Skeletal muscle tissue (tissue), 3 donors: ENCODE measurements at regions not wholly inside any gene's neighbourhood (a gene's known extent, or its start where the extent isn't known, plus 50 kb on each side); places are given as distances from the start of the nearest gene placed in this dataset.

Experiments
- H3K27ac ChIP-seq: one replicate; pipeline ENCODE4 v1.7.0; 2013; ENCODE audit warnings: mild to moderate bottlenecking, low read depth, low read length, inconsistent platforms
- H3K27me3 ChIP-seq, 3 donors: one replicate each; pipeline ENCODE4 v1.7.0; 2013; ENCODE audit warnings: low read length in 3 of 3; ENCODE audit not compliant: control insufficient read depth in 3 of 3, insufficient read depth in 3 of 3
- H3K36me3 ChIP-seq, 3 donors: one replicate each; pipeline ENCODE4 v1.7.0; 2013; ENCODE audit warnings: low read length in 3 of 3; ENCODE audit not compliant: control insufficient read depth in 3 of 3, insufficient read depth in 3 of 3
- H3K4me1 ChIP-seq, 3 donors: one replicate each; pipeline ENCODE4 v1.7.0; 2013; ENCODE audit warnings: low read length in 3 of 3, mild to moderate bottlenecking in 3 of 3; ENCODE audit not compliant: control insufficient read depth in 3 of 3, insufficient read depth in 3 of 3
- H3K4me3 ChIP-seq, 3 donors: one replicate each; pipeline ENCODE4 v1.7.0; 2013; ENCODE audit warnings: low read length in 3 of 3
- H3K9ac ChIP-seq, 3 donors: one replicate each; pipeline ENCODE4 v1.7.0; 2013; ENCODE audit warnings: low read length in 3 of 3, mild to moderate bottlenecking in 3 of 3, moderate library complexity in 2 of 3, low read depth in 1 of 3
- H3K9me3 ChIP-seq, 3 donors: one replicate each; pipeline ENCODE4 v1.7.0; 2013; ENCODE audit warnings: low read length in 3 of 3; ENCODE audit not compliant: control insufficient read depth in 3 of 3
- donor health status: Osteomylitis.

DNA sequence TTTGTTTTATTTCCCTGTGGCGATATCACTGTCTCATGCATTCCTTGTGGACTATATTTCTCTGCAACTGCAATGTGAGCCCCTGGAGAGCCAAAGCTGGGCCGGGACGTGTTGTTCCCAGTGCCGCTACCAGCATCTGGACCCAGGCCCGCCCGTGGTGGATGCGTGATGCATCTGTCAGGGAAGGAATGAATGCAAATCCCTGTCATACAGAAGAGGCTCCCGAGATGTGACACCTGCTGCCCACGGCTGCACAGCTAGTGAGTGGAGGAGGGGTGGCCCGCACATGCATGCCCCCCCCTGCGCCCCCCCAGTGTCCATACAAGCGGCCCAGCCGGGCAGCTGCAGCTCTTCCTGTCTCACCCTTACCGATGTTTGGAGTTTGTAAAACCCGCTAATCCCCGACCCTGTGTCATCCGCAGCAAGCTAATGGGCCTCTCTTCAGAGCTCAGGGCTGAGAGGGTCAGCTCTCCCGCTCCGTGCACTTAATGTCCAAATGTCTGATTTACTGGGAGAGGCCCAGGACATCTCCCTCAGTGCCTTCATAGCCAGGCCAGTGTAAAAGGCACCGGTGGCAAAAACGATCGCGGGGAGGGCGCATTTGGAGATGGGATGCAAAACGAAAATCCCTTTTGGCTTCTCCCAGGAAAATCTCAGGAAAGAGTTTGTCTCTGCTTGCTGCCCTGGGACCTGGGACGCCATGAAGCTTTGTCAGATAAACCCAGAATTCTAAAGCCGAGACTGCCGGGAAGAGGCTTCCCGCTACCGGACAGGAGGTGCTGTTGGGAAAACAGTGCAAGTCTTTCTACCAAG, 91.8 kb downstream of the FOXL1 start:
- Histone ChIP-seq H3K4me1 (peaks cover 19 to 35% (median 26%) of the 10 kb centered on the region in 3 donors), H3K9me3 (peaks cover 0 to 5% (median 0%) of the 10 kb centered on the region in 3 donors), H3K27ac (no peak overlapping the region), H3K27me3 (peaks cover 18 to 26% (median 21%) of the 10 kb centered on the region in 3 donors), H3K4me3 (peak overlapping the region in 1 of 3 donors; percentile 41), H3K9ac (peak overlapping the region in 2 of 3 donors; percentile 47 to 70), H3K36me3 (no peaks in the 10 kb centered on the region)

DNA sequence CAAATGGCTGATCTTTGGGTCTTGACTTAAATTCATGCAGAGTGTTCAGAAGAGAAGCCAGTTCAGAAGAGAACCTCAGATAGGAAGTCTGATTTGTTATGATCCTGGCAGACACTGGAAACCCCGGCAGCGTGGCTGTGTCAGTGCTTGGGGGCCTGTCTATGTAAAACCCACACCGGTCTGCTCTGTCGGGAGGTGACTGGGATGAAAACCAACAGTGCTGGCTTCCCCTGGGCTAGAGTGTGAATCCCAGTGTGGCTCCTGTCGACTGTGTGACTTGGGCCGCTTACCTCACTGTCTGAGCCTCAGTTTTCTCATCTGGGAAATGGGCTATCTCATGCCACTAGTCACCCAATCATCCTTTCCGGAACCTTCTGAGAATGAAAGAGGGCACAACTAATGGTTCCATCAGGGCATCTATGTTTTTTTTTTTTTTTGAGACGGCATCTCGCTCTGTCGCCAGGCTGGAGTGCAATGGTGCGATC, 92.4 kb downstream of the FOXL1 start:
- H3K36me3 ChIP-seq: no peaks in the 10 kb centered on the region
- peaks cover 19 to 35% (median 26%) of the 10 kb centered on the region in 3 donors for H3K4me1 ChIP-seq
- H3K27ac ChIP-seq: no peak overlapping the region
- H3K9ac ChIP-seq: peak overlapping the region in 1 of 3 donors; percentile 70
- H3K4me3 ChIP-seq: no peak overlapping the region
- peaks cover 18 to 26% (median 21%) of the 10 kb centered on the region in 3 donors for H3K27me3 ChIP-seq
- peaks cover 0 to 5% (median 0%) of the 10 kb centered on the region in 3 donors for H3K9me3 ChIP-seq

DNA sequence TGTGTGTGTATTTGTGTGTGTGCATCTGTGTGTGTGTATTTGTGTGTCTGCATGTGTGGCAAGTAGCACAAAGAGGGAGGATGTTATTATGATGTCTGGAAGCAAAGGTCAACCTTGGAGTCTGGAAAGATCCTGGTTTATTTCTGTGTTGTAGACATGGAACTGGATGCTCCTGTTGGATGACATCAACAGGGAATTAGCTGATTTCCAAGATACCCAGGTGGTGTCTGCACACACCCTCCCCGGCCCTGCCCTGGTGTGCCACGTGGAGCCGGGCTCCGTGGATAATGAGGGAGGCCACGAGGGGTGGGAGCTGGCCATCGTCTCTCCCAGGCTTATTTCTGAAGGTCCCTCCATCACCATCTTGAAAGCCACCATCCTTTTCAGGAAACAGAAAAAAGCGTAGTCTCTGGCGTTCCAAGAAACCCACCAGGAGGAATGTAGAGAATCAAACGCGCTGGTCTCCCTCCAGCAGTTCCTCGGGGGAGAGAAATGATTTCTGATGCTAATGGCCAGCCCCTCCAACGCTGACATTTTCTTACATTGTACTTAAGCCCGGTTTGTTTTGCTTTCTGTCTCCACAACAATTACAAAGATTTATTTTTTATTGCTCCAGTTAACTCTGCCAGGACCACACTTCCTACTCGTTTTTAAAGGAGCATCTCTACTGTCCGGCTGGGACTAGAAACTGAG, 93.3 kb downstream of the FOXL1 start:
- Histone ChIP-seq H3K4me1 (peaks cover 16 to 35% (median 26%) of the 10 kb centered on the region in 3 donors), H3K9ac (no peak overlapping the region), H3K9me3 (peaks cover 0 to 5% (median 0%) of the 10 kb centered on the region in 3 donors), H3K36me3 (no peaks in the 10 kb centered on the region), H3K27me3 (peaks cover 21 to 26% (median 21%) of the 10 kb centered on the region in 3 donors), H3K27ac (no peak overlapping the region), H3K4me3 (no peak overlapping the region)

DNA sequence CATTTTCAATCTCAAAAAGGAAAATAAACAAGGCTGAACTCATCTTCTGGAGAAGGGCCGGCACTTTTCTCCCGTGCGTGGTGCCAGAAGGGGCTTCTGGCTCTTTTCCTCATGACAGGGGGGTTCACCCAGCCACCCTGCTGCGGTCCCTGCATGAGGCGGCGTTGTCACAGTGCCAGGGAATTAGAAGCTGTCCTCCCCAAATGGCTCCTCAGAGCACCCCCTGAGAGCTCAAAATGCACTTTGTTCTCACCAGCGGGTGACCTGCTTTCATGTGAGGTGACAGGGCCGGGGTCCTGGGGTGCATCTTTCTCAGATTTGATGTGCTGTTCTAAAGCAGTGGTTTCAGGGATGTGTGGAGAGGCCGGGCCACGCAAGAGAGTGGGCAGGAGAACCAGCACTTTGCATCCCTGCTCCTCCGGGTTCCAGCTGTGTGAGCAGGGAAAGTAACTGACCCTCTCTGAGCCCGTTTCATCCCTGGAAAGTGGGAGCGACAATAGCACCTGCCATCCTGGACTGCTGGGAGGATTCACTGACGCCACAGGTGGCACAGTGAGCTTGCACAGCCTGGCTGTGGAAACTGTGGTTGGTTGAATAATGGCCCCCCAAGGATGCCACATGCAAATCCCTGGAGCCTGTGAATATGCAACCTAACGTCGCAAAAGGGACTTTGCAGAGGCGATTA, 94.0 kb downstream of the FOXL1 start:
- Histone ChIP-seq H3K4me3 (no peak overlapping the region), H3K9ac (no peak overlapping the region), H3K27ac (no peak overlapping the region), H3K4me1 (peaks cover 12 to 30% (median 26%) of the 10 kb centered on the region in 3 donors), H3K9me3 (peaks cover 0 to 5% (median 0%) of the 10 kb centered on the region in 3 donors), H3K27me3 (peaks cover 21 to 26% (median 22%) of the 10 kb centered on the region in 3 donors), H3K36me3 (no peaks in the 10 kb centered on the region)

DNA sequence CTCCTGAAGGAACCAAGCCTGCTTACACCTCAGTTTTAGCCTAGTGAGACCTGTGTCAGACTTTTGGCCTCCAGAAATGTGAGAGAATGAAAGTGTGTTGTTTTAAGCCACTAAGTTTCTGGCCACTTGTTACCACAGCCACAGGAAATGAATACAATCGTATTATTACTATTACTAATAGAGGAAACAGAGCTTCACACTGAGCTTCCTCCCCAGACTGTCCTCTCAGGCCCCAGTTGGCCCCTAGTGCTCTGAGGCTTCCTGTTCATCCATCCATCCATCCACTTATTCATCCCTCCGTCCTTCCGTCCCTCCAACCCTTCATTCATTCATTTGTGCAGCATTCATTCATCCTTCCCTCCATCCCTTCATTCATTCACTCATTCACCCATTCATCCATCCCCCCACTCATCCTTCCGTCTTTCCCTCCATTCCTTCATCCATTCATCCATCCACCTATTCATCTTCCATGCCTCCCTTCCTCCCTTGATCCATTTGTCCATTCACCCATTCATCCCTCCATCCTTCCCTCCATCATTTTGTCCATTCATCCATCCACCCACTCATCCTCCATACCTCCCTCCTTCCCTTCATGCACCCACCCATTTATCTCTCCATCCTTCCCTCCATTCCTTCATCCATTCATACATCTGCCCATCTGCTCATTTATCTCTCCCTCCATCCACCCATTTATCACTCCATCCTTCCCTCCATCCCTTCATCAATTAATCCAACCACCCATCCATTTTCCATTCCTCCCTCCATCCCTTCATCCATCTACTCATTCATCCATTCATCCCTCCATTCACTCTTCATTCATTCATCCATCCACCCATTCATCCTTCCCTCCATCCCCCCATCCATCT, 95.0 kb downstream of the FOXL1 start:
- Histone ChIP-seq H3K9ac (no peak overlapping the region), H3K9me3 (peaks cover 0 to 5% (median 0%) of the 10 kb centered on the region in 3 donors), H3K4me3 (no peak overlapping the region), H3K4me1 (peaks cover 10 to 28% (median 26%) of the 10 kb centered on the region in 3 donors), H3K27me3 (peaks cover 21 to 26% (median 22%) of the 10 kb centered on the region in 3 donors), H3K36me3 (no peaks in the 10 kb centered on the region), H3K27ac (no peak overlapping the region)

DNA sequence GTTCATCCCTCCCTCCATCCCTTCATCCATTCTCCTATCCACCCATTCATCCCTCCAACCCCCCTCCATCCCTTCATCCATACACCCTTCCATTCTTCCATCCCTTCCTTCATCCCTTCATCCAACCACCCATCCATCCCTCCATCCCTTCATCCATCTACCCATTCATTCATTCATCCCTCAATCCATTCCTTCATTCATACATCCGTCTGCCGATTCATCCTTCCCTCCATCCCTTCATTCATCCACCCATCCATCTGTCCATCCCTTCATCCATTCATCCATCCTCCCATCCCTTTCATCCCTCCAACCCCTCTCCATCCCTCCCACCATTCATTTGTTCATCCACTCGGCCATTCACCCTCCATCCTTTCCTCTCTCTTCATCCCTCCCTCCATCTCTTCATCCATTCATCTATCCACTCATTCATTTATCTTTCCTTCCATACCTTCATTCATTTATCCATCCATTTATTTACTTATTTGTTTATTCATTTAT, 95.7 kb downstream of the FOXL1 start:
- Histone ChIP-seq H3K36me3 (no peaks in the 10 kb centered on the region), H3K27me3 (peaks cover 21 to 23% (median 22%) of the 10 kb centered on the region in 3 donors), H3K9ac (no peak overlapping the region), H3K9me3 (peaks cover 0 to 5% (median 0%) of the 10 kb centered on the region in 3 donors), H3K27ac (no peak overlapping the region), H3K4me1 (peaks cover 10 to 25% (median 24%) of the 10 kb centered on the region in 3 donors), H3K4me3 (no peak overlapping the region)

DNA sequence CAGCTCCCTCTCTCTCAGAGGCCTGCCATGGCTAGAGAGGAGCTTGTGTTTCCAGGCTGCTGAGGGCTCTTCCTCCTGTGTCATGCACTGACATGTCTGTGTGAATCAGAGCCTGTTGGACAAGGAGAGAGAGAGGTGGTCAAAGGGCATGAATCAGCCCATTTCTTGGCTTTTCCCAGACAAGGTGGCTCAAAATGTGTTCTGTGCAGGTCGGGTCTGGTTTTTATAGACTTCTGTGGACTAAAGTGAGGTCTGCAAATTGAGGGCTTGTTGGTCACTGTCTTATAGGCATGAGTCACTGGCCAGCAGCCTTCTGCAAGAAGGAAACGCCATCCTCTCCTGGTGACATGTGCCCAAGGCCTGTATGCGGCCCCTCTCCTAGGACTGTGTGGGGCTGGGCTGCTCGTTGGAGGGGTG, 97.9 kb downstream of the FOXL1 start:
- no peak overlapping the region for H3K27ac ChIP-seq
- H3K4me1 ChIP-seq: peaks cover 4 to 12% (median 6%) of the 10 kb centered on the region in 3 donors
- H3K4me3 ChIP-seq: no peak overlapping the region
- H3K36me3 ChIP-seq: no peaks in the 10 kb centered on the region
- peaks cover 0 to 5% (median 2%) of the 10 kb centered on the region in 3 donors for H3K9me3 ChIP-seq
- no peak overlapping the region for H3K9ac ChIP-seq
- peaks cover 18 to 22% (median 19%) of the 10 kb centered on the region in 3 donors for H3K27me3 ChIP-seq

- Histone ChIP-seq H3K27me3 (peaks cover 10 to 21% (median 15%) of the 10 kb centered on the region in 3 donors), H3K27ac (peak overlapping the region; percentile 13), H3K9ac (no peak overlapping the region), H3K36me3 (no peaks in the 10 kb centered on the region), H3K4me3 (no peak overlapping the region), H3K9me3 (peaks cover 0 to 2% (median 0%) of the 10 kb centered on the region in 3 donors), H3K4me1 (peaks cover 0 to 16% (median 2%) of the 10 kb centered on the region in 3 donors)
Measured at GRCh38 chr16:86679490-86679889, 101.1 kb downstream of the FOXL1 start.

DNA sequence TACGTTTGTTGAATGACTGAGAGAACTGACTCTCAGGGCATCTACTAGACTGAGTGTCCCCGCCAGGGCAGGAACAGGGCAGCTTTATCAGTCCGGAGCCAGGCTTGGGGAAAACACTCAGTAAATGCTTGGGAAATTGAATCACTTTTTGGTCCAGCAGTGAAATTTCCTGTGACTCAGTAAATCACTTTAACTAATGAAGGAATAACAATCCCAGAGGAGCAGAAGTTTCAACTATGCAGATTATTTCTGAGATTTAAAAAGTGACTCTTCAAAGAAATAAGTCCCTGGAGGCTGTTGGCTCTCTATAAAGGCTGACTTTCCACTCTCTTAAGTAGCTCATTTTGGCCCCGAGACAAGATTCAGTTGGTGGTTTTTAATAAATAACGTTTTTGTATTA, 101.8 kb downstream of the FOXL1 start:
- Histone ChIP-seq H3K27me3 (peaks cover 10 to 20% (median 15%) of the 10 kb centered on the region in 3 donors), H3K4me3 (no peak overlapping the region), H3K36me3 (no peaks in the 10 kb centered on the region), H3K27ac (peak overlapping the region; percentile 58), H3K9ac (no peak overlapping the region), H3K4me1 (peaks cover 0 to 16% (median 2%) of the 10 kb centered on the region in 3 donors), H3K9me3 (peaks cover 0 to 2% (median 0%) of the 10 kb centered on the region in 3 donors)
